Peyer's patch (tissue), 4 donors: ENCODE measurements at regions not wholly inside any gene's neighbourhood (a gene's known extent, or its start where the extent isn't known, plus 50 kb on each side); places are given as distances from the start of the nearest gene placed in this dataset.

Experiments used
- CTCF ChIP-seq, 6 experiments: fragments of 450-650 bp in 4 of 6; fragments of 200-600 bp in 2 of 6; sonication (generic) in 1 of 6; IDR thresholded peaks; one replicate each; pipeline ENCODE4 v1.5.1; 2017 to 2019; ENCODE audit warnings: antibody characterized with exemption in 6 of 6, mild to moderate bottlenecking in 3 of 6, moderate library complexity in 1 of 6
- POLR2A ChIP-seq, 2 donors: fragments of 450-650 bp; IDR thresholded peaks; one replicate each; pipeline ENCODE4 v1.5.1; 2017; ENCODE audit warnings: antibody characterized with exemption in 2 of 2, mild to moderate bottlenecking in 2 of 2, moderate library complexity in 2 of 2

GRCh38 chr2:236917164-236917563, 168.5 kb upstream of the COPS8 start:
- no peak for TF ChIP-seq CTCF (IDR thresholded peaks at IDR 0.05)
- no peak for TF ChIP-seq POLR2A (IDR thresholded peaks at IDR 0.05)
